GM11168 (cell line): ENCODE measurements at regions not wholly inside any gene's neighbourhood (a gene's known extent, or its start where the extent isn't known, plus 50 kb on each side); places are given as distances from the start of the nearest gene placed in this dataset.
"Not testable (repeated sequence)": the region's sequence is repeated elsewhere in the genome, so short reads cannot be mapped to it uniquely, and the experiment has no call there.

Experiments
- in situ Hi-C: fragments of 300-500 bp; cut with MboI; formaldehyde crosslinking; loops from one replicate; pipeline ENCODE4 v1.12.0; 2022; ENCODE audit warnings: low sequenced_read_pairs; ENCODE audit not compliant: unreplicated experiment

DNA sequence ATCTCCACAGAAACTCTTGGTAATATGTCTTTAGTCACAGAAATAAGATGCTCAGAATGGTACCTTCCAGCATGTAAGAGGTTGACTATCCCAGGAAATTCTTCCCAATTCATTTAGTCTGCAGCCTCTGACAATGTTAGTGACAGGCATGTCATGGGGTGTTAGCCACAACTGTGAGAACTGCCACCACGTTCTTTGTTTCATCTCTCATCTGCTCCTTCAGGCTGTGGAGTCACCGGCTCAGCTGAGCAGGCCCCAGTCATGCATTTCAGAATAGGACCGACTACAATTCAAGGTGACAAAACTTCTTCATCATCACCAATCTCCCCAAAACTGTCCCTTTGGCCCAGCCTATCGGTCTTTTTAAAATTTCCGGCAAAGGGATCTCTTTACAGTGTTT lies 167.5 kb downstream of the AKAIN1 start:
- in situ Hi-C loops = no loop called here

DNA sequence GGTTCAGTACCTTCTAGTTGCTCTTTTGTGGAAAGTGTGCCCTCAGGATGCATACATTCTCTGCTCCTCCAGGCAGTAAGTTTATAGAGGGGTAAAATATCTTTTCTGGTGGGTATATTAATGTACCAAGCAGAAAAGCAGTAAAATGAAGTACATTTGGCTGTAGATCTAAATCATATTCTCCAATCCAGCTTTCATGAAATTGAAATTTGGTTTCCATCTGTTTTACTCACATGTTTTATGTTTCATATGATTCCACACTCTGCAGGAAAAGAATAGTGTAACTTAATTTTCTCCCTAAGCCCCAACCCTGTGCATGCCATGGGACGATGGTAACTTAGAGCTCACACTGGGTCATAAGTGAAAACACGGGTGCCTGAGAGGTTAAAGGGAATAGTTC lies 172.3 kb downstream of the AKAIN1 start:
- in situ Hi-C loops = no loop called here

GRCh38 chr18:5021558-5021957 lies 175.5 kb downstream of the AKAIN1 start:
- in situ Hi-C loops = no loop called here

- in situ Hi-C loops = no loop called here
Measured at GRCh38 chr18:5015213-5015612, 181.8 kb downstream of the AKAIN1 start.

DNA sequence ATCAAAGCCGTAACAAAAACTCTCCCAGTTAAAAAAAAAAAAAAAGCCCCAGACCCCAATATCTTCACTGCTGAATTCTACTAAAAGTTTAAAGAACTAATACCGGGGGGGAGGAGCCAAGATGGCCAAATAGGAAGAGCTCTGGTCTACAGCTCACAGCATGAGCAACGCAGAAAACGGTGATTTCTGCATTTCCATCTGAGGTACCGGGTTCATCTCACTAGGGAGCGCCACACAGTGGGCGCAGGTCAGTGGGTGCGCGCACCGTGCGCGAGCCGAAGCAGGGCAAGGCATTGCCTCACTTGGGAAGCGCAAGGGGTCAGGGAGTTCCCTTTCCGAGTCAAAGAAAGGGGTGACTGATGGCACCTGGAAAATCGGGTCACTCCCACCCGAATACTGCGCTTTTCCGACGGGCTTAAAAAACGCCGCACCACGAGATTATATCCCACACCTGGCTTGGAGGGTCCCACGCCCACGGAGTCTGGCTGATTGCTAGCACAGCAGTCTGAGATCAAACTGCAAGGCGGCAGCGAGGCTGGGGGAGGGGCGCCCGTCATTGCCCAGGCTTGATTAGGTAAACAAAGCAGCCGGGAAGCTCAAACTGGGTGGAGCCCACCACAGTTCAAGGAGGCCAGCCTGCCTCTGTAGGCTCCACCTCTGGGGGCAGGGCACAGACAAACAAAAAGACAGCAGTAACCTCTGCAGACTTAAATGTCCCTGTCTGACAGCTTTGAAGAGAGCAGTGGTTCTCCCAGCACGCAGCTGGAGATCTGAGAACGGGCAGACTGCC lies 192.8 kb downstream of the AKAIN1 start:
- in situ Hi-C loops = not testable (repeated sequence)

DNA sequence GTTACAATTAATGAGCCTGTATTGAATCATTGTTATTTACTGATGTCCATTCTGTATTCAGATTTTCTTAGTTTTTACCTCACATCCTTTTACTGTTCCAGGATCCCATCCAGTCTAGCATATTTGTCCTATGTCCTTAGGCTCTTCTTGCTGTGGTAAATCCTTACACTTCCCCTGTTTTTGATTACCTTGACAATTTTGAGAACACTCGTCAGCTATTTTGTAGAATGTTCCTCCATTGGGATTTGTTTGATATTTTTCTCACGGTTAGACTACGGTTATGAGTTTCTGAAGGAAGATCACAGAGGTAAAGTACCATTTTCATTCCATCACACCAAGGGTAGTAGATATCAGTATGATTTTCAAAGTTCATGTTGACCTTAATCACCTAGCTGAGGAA lies 202.3 kb downstream of the AKAIN1 start:
- in situ Hi-C loops = no loop called here

DNA sequence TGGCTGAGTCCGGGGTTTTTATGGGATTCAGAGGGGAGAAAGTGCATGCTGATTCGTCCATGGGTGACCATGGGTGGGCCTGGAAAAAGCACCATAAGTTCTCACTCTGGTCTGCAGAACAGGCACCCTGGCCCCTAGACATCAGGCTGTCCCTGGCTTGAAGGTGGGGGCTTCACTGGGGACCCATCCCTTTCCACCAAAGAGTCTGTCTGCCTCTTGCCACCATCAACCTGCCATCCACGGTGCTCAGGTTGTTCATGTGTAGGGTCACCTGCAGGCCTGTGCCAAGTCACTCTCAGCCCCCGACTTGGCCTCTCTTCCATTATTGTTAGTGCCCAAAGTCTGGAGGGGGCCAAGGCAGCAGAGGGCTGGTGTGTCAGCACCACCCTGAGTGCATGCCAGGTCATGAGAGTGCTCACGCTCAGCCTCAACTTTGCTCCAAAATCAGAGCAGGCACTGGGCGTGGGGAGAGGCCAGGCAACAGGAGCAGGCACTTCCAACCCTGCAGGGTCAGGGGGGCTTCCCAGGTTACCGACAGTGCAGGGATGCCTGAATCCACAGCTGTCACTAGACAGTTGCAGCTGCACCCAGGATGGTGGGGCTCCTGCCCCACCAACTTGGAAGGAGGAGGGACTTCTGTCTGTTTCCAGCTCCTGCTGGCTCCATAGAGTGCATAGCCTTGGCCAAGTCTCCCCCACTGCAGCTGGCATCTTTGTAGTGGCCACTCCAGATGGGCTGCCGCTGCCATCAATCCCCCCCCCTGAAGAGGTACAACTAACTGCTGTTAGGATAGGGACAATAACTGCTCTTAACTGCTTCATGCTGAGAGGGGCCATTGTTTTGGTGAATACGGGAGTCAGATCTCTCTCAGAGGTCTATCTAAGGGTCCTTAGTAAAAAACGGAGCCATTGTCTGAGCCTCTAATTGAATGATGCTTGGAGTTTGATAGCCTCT lies 209.3 kb downstream of the AKAIN1 start:
- in situ Hi-C loops = no loop called here

DNA sequence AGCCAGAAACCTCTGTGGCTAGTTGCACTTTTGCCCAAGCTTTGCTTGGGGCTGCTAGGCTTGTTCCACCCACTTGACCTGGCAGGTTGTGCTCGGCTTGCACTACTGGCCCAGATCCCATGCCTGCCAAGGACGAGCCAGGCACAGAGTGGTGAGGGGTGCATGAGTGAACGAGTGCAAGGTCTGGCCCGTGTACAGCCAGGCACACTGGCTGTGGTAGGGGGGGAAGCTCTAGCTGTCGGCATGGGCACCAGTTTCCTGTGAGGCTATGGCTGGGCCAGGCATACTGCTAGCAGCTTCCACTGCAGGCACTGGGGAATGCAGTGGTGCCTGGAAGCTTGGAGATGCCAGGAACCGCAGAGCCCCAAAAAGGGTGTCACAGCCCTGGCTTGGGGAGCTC lies 210.4 kb downstream of the AKAIN1 start:
- in situ Hi-C loops = no loop called here

DNA sequence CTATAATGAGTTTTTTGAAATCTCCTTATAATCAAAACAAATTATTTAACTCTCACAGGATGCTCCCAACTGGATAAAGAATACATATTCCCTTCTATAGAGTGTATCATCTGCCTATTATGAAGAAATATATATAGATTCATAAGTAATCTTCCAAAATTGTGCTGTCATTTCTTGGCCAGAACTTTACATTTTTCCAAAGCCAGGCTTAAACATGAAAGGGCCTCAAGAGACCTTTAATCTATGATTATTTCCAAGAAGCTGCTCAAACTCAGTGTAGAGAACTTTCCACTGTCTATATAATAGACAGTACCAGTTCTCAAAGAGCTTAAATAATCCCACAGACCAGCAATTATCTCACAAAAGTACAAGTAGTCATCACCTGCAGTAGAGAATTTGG lies 211.0 kb downstream of the AKAIN1 start:
- in situ Hi-C loops = no loop called here

GRCh38 chr18:4961121-4961909 lies 235.7 kb downstream of the AKAIN1 start:
- in situ Hi-C loops = no loop called here

DNA sequence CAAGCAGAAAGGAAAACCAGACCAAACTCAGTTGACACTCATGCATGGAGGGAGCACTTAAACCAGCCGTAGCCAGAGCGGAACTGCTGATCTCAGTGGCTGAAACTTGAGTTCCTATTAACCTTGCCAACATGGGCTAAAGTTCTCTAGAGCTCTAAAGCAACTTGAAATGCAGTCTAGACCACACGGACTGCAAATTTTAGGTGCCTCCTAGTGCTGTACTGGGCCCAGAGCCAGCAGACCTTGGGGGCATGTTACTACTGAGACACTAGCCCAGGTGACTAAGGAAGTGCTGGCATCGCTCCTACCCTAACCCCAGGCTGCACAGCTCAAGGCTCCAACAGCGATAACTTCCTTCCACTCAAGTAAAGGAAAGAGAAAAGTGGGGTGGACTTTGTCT lies 236.5 kb downstream of the AKAIN1 start:
- in situ Hi-C loops = no loop called here

- in situ Hi-C loops = no loop called here
Measured at GRCh38 chr18:4931209-4931608, 265.8 kb downstream of the AKAIN1 start.

- in situ Hi-C loops = no loop called here
Measured at GRCh38 chr18:4921548-4921947, 275.5 kb downstream of the AKAIN1 start.

DNA sequence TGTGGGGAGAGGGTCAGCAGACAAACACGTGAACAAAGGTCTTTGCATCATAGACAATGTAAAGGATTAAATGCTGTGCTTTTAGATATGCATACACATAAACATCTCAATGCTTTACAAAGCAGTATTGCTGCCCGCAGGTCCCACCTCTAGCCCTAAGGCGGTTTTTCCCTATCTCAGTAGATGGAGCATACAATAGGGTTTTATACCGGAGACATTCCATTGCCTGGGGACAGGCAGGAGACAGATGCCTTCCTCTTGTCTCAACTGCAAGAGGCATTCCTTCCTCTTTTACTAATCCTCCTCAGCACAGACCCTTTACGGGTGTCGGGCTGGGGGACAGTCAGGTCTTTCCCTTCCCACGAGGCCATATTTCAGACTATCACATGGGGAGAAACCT lies 279.5 kb downstream of the AKAIN1 start:
- in situ Hi-C loops = not testable (repeated sequence)

DNA sequence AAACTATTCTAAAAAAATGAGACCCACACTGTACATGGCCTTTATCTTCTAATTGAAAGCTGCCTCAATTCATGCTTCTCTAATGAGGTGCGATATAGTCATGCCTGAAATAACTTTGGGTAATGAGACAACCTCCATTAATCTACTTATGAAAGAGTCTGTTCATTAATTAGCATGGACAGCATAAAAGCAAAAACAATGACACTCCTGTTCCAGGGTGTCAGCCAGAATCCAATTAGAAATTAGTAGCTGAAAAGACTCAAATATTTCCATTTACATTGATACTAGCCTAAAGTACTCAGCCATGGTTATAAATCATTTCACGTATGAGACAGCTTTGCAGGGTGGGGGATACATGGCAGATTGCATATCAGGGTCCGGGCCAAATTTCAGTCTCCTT lies 288.7 kb downstream of the AKAIN1 start:
- in situ Hi-C loops = no loop called here

DNA sequence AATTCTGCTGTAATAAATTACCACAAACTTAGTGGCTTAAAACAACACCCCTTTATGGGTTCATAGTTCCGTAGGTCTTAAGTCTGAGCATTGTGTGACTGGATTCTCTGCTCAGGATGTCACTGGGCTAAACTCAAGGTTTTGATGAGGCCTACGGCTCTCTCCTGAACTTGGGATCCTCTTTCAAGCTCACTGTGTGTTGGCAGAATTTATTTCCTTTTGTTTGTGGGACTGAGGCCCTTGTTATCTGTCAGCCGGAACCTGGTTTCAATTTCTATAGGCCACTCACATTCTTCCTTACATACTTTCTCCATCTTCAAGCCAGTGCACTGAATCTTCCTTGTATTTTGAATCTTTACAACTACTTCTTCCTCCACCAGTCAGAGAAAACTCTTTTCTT lies 290.2 kb downstream of the AKAIN1 start:
- in situ Hi-C loops = no loop called here

DNA sequence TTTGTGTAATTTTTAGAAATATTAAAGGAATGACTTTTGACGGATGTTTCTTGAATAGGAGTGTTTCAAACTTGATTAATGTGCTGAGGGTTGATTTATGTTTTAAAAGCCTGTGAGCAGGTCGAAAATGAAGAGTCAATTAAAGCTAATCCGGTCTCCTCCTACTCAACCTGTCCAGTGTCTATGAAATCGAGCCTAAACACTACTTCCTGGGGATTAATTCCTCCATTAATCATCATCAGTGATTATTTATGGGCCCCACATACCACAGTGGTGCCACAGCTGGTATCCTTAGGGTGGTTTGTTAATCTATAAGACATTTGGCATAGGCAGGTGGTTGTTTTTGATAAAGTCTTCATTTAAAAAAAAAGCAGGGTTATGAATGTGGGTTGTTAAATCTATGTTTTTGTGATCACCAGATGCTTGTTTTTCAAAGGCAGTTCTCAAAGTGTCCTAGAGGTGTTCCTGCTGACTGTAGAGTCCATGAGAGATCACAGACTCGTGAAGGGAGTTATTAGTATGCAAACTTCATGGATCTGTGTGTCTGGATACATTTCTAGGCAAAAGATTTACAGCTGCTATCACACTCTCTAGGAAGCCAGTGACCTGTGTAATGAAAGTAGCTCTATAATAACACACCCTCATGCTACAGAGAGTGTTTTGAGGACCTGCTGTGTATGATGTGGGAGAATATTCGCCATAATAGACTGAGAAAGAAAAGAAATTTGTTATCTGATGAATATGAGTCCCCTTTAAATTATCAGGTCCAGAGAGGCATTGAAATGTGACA lies 308.6 kb downstream of the AKAIN1 start:
- in situ Hi-C loops = no loop called here

- in situ Hi-C loops = no loop called here
Measured at GRCh38 chr18:4878480-4878879, 318.6 kb downstream of the AKAIN1 start.

DNA sequence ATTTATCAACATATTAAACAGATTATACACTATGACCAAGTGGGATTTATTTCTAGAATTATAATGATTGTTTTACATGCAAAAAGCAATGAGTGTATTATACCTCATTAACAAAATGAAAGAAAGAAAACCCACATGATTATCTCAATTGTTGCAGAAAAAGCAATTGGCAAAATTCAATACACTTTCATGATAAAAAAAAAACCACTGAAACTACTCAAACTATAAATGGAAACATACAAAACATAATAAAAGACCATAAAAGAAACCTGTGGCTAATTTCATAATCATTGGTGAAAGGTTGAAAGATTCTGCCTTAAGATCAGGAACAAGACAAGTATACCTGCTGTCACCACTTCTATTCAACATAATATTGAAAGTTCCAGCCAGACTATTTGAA lies 325.9 kb downstream of the AKAIN1 start:
- in situ Hi-C loops = no loop called here
